Body of pancreas (tissue), 4 donors: ENCODE measurements at regions not wholly inside any gene's neighbourhood (a gene's known extent, or its start where the extent isn't known, plus 50 kb on each side); places are given as distances from the start of the nearest gene placed in this dataset.
A peak's percentile ranks its signal among the peaks of the same experiment; 100 is the strongest.

Source experiments
- CTCF ChIP-seq, 7 experiments: fragments of 450-650 bp in 4 of 7; fragments of 200-600 bp in 3 of 7; sonication (generic) in 3 of 7; IDR thresholded peaks; one replicate each; pipeline ENCODE4 v1.5.1; 2016 to 2019; ENCODE audit warnings: antibody characterized with exemption in 7 of 7
- POLR2A ChIP-seq, 3 donors: fragments of 450-650 bp; IDR thresholded peaks; one replicate each; pipeline ENCODE4 v1.6.1; 2016; ENCODE audit warnings: antibody characterized with exemption in 3 of 3, mild to moderate bottlenecking in 2 of 3

GRCh38 chr16:52976539-52977167 lies 76.0 kb downstream of the CHD9NB start:
- TF ChIP-seq CTCF (IDR thresholded peaks at IDR 0.05) = peak in 4 of 7 experiments; percentile 10 to 20 (median 14)
- no peak for TF ChIP-seq POLR2A (IDR thresholded peaks at IDR 0.05)
